ENCODE measurements at regions not wholly inside any gene's neighbourhood (a gene's known extent, or its start where the extent isn't known, plus 50 kb on each side); places are given as distances from the start of the nearest gene placed in this dataset.
"Not testable (repeated sequence)": the region's sequence is repeated elsewhere in the genome, so short reads cannot be mapped to it uniquely, and the experiment has no call there.

GRCh38 chr5:10883945-10884344 lies 122.9 kb upstream of the DAP start:
- TF ChIP-seq POLR2A (IDR thresholded peaks at IDR 0.05; ENCODE audit: low read depth, low read length); CTCF (IDR thresholded peaks at IDR 0.05; ENCODE audit: extremely low read depth in 1 of 2, insufficient read depth in 1 of 2, low read depth in 1 of 2, low read length in 2 of 2): not testable (repeated sequence)

Data from endothelial cell of umbilical vein (primary cell).